ENCODE measurements at regions not wholly inside any gene's neighbourhood (a gene's known extent, or its start where the extent isn't known, plus 50 kb on each side); places are given as distances from the start of the nearest gene placed in this dataset.

DNA sequence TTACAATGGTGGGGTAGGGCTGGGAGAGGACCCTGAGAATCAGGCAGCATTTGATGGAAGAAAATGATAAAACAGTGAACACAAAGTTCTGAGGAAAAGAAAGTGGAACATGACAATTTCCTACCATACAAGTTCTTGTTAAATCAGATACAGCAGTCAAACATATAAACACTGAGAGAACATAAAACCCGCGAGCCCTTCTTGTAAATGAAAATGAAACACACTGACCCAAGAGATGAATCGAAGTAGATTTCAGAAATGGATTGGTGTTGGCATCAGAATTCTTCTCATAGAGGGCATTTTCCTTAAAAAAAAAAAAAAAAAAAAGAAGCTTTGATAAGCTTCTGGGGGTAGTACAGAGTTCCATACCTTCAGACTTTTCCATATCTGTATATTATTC lies 134.7 kb upstream of the TMEM45B start:
- TF ChIP-seq, protein P1, sequence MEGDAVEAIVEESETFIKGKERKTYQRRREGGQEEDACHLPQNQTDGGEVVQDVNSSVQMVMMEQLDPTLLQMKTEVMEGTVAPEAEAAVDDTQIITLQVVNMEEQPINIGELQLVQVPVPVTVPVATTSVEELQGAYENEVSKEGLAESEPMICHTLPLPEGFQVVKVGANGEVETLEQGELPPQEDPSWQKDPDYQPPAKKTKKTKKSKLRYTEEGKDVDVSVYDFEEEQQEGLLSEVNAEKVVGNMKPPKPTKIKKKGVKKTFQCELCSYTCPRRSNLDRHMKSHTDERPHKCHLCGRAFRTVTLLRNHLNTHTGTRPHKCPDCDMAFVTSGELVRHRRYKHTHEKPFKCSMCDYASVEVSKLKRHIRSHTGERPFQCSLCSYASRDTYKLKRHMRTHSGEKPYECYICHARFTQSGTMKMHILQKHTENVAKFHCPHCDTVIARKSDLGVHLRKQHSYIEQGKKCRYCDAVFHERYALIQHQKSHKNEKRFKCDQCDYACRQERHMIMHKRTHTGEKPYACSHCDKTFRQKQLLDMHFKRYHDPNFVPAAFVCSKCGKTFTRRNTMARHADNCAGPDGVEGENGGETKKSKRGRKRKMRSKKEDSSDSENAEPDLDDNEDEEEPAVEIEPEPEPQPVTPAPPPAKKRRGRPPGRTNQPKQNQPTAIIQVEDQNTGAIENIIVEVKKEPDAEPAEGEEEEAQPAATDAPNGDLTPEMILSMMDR (IDR thresholded peaks at IDR 0.05; ENCODE audit: unreplicated experiment), result no peak
- POLR2A ChIA-PET, result no interaction called here
- Mint-ChIP-seq H3K4me1 (ENCODE audit: insufficient read depth, unreplicated experiment) (no peaks in the 10 kb centered on the region), H3K27ac (ENCODE audit: low read depth, unreplicated experiment) (no peak overlapping the region), H3K27me3 (ENCODE audit: insufficient read depth, unreplicated experiment) (peaks cover 50% of the 10 kb centered on the region), H3K4me3 (ENCODE audit: unreplicated experiment) (no peak overlapping the region), H3K36me3 (ENCODE audit: insufficient read depth, unreplicated experiment) (no peaks in the 10 kb centered on the region), H3K9me3 (ENCODE audit: unreplicated experiment) (no peaks in the 10 kb centered on the region)
- CTCF ChIA-PET, result interaction anchor here (0.6 to 2.5 kb wide), 5 partner anchors 17 to 315 kb away, joined by 3 to 6 read pairs (median 3); partner anchors contain the start of gene BARX2
- intact Hi-C loops (cut with micrococcal nuclease), result no loop called here
- no TSS peak for BruUV-seq (replicated peaks)
- DNase-seq (ENCODE audit: unreplicated experiment), result no peak

DNA sequence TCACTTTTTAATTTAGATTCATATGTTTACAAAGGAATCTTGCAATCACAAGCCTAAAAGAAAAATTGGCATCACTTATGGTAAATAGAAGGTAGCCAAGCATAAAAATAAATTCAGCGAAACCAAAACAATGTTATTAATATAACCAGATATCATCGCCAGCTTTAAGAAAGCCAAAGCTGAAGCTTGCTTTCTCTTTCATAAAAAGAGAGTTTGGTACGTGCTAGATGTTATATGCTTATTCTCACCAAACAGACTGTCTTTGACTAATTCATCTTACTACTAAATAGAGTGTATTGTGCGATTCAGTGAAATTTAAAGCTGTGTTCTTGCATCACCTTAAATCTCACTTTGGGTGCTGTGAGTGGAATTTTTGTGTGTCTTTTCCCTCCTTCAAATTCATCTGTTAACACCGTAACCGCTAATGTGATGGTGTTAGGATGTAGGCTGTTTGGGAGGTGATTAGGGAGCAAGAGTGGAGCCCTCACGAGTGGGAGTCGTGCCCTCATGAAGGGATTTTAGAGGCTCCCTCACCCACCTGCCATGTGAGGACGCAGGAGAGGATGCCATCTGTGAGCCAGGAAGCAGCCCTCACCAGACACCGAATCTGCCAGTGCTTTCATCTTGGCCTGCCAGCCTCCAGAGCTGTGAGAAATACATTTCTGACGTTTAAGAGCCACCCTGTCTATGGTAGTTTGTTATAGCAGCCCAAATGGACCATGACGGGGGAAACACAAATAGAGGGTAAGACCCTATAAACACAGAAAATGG lies 134.1 kb upstream of the TMEM45B start:
- H3K27me3 Mint-ChIP-seq (ENCODE audit: insufficient read depth, unreplicated experiment), result peaks cover 44% of the 10 kb centered on the region
- TF ChIP-seq, protein P1 (IDR thresholded peaks at IDR 0.05; ENCODE audit: unreplicated experiment), result no peak

DNA sequence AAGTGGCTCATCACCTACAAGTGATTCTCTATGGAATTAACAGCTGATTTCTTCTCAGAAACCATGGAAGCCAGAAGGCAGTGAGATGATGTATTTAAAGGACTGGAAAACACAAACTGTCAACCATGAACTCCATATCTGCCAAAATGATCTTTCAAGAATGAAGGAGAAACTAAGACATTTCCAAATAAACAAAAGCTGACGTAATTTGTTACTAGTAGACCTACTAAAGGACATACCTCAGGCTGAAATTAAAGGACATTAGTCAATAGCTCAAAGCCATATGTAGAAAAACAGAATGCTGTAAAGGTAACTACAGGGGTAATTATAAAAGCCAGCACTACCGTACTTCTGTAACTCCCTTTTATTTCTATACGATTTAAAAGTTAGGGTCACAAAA lies 129.4 kb upstream of the TMEM45B start:
- H3K36me3 Mint-ChIP-seq (ENCODE audit: insufficient read depth, unreplicated experiment), result no peaks in the 10 kb centered on the region
- H3K27me3 Mint-ChIP-seq (ENCODE audit: insufficient read depth, unreplicated experiment), result peaks cover 27% of the 10 kb centered on the region
- ChIA-PET POLR2A (no interaction called here), CTCF (interaction anchor here (0.6 to 0.7 kb wide), 2 partner anchors 45 to 214 kb away, joined by 3 to 4 read pairs; no protein-coding TSS in a partner anchor)
- no peak overlapping the region for H3K4me3 Mint-ChIP-seq (ENCODE audit: unreplicated experiment)
- H3K9me3 Mint-ChIP-seq (ENCODE audit: unreplicated experiment), result no peaks in the 10 kb centered on the region
- no TSS peak for BruUV-seq (replicated peaks)
- no peak for DNase-seq (ENCODE audit: unreplicated experiment)
- intact Hi-C loops (cut with micrococcal nuclease), result no loop called here
- H3K27ac Mint-ChIP-seq (ENCODE audit: low read depth, unreplicated experiment), result no peak overlapping the region
- TF ChIP-seq, protein P1 (IDR thresholded peaks at IDR 0.05; ENCODE audit: unreplicated experiment), result no peak
- H3K4me1 Mint-ChIP-seq (ENCODE audit: insufficient read depth, unreplicated experiment), result no peaks in the 10 kb centered on the region

More for the DNA sequence above, 134.1 kb upstream of the TMEM45B start:
- CTCF ChIA-PET, result interaction anchor here (0.6 to 2.5 kb wide), 6 partner anchors 15 to 316 kb away, joined by 3 to 6 read pairs (median 4); partner anchors contain the start of gene BARX2
- Mint-ChIP-seq H3K27ac (ENCODE audit: low read depth, unreplicated experiment) (no peak overlapping the region), H3K4me1 (ENCODE audit: insufficient read depth, unreplicated experiment) (no peaks in the 10 kb centered on the region), H3K4me3 (ENCODE audit: unreplicated experiment) (no peak overlapping the region), H3K36me3 (ENCODE audit: insufficient read depth, unreplicated experiment) (no peaks in the 10 kb centered on the region), H3K9me3 (ENCODE audit: unreplicated experiment) (no peaks in the 10 kb centered on the region)
- BruUV-seq (replicated peaks), result no TSS peak
- intact Hi-C loops (cut with micrococcal nuclease), result no loop called here
- POLR2A ChIA-PET, result interaction anchor here (0.7 kb wide), 1 partner anchor 10 kb away, joined by 3 read pairs; no protein-coding TSS in a partner anchor
- DNase-seq (ENCODE audit: unreplicated experiment), result no peak

DNA sequence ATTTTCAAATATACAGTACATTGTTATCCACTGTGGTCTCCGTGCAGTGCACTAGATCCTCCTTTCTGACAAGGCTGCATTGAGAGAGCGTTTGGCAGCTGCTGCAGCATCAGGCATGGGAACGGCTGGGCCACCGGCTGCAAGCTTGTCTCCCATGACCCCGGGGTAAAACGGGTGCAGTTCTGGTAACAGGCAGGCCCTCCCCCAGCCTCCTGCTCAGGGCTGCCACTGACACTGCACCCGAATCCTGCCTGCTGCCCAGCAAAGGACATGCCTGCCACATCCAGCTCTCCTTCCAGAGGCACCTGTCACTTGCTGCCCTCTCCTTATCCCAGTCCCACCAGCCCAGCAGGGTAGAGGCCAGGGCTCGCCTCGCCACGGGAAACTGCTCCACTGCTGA lies 124.5 kb upstream of the TMEM45B start:
- Mint-ChIP-seq H3K27me3 (ENCODE audit: insufficient read depth, unreplicated experiment) (peaks cover 47% of the 10 kb centered on the region), H3K4me1 (ENCODE audit: insufficient read depth, unreplicated experiment) (no peaks in the 10 kb centered on the region), H3K9me3 (ENCODE audit: unreplicated experiment) (no peaks in the 10 kb centered on the region), H3K27ac (ENCODE audit: low read depth, unreplicated experiment) (no peak overlapping the region), H3K36me3 (ENCODE audit: insufficient read depth, unreplicated experiment) (no peaks in the 10 kb centered on the region), H3K4me3 (ENCODE audit: unreplicated experiment) (no peak overlapping the region)
- ChIA-PET POLR2A (interaction anchor here (0.6 kb wide), 1 partner anchor 9 kb away, joined by 3 read pairs; no protein-coding TSS in a partner anchor), CTCF (interaction anchor here (1.0 kb wide), 1 partner anchor 315 kb away, joined by 5 read pairs; no protein-coding TSS in a partner anchor)
- no TSS peak for BruUV-seq (replicated peaks)
- no peak for DNase-seq (ENCODE audit: unreplicated experiment)
- intact Hi-C loops (cut with micrococcal nuclease), result no loop called here
- TF ChIP-seq, protein P1 (IDR thresholded peaks at IDR 0.05; ENCODE audit: unreplicated experiment), result no peak

Data from MCF 10A (cell line).